B cell (primary cell): ENCODE measurements at regions not wholly inside any gene's neighbourhood (a gene's known extent, or its start where the extent isn't known, plus 50 kb on each side); places are given as distances from the start of the nearest gene placed in this dataset.

ENCODE experiments used
- ATAC-seq: fragments of 200-7000 bp; cut with Tn5 transposase; one replicate; pipeline ENCODE4 v1.10.0; 2021; ENCODE audit warnings: low read depth, mild to moderate bottlenecking, moderate number of reproducible peaks, moderate library complexity
- CTCF ChIA-PET: fragments of 350-600 bp; sonication (Branson Sonifier 250); formaldehyde crosslinking; loops from one replicate; lab custom pipeline; 2021; ENCODE audit warnings: antibody characterized with exemption, inconsistent platforms; lab: Charles Lee
- POLR2A ChIA-PET: fragments of 350-600 bp; sonication (Branson Sonifier 250); formaldehyde crosslinking; loops from one replicate; lab custom pipeline; 2021; ENCODE audit warnings: antibody characterized with exemption; lab: Charles Lee
- DNase-seq: peaks from one replicate; pipeline ENCODE4 v3.0.0; 2013
- H2AFZ ChIP-seq: 2 replicates; pipeline ENCODE4 v1.6.1; 2012; ENCODE audit warnings: mild to moderate bottlenecking, low read depth, low read length; ENCODE audit not compliant: insufficient read depth, poor library complexity, severe bottlenecking
- H3K27ac ChIP-seq, 2 donors: 1 replicate in 1 of 2; 2 replicates in 1 of 2; pipeline ENCODE4 v1.5.1; 2012 to 2013; ENCODE audit warnings: low read length in 2 of 2, mild to moderate bottlenecking in 2 of 2, moderate library complexity in 1 of 2
- H3K27me3 ChIP-seq, 4 experiments: fragments of 200-600 bp in 1 of 4; sonication (generic) in 1 of 4; replicated peaks in 1 of 4; 1 replicate in 2 of 4; 2 replicates in 2 of 4; pipeline versions ENCODE4 v1.6.1 to v1.7.0; 2013 to 2016; ENCODE audit warnings: low read length in 3 of 4, mild to moderate bottlenecking in 2 of 4, mixed read lengths in 1 of 4, moderate library complexity in 1 of 4; ENCODE audit not compliant: insufficient read depth in 4 of 4, control insufficient read depth in 3 of 4; ENCODE audit errors: control extremely low read depth in 1 of 4
- H3K36me3 ChIP-seq, 2 experiments: replicated peaks in 1 of 2; 1 replicate in 1 of 2; 2 replicates in 1 of 2; pipeline versions ENCODE4 v1.6.1 to v1.7.1; 2013; ENCODE audit warnings: low read length in 1 of 2; ENCODE audit not compliant: insufficient read depth in 2 of 2, control insufficient read depth in 1 of 2; ENCODE audit errors: control extremely low read depth in 1 of 2, extremely low read depth in 1 of 2
- H3K4me1 ChIP-seq, 2 donors: fragments of 200-600 bp in 1 of 2; sonication (generic) in 1 of 2; 1 replicate in 1 of 2; 2 replicates in 1 of 2; pipeline versions ENCODE4 v1.5.1 to v1.6.1; 2013 to 2017; ENCODE audit warnings: low read length in 2 of 2; ENCODE audit not compliant: control insufficient read depth in 2 of 2, insufficient read depth in 2 of 2
- H3K4me2 ChIP-seq: replicated peaks from 2 replicates; pipeline ENCODE3; 2012; ENCODE audit warnings: mild to moderate bottlenecking, low read depth, low read length; ENCODE audit not compliant: poor library complexity, severe bottlenecking
- H3K4me3 ChIP-seq, 5 experiments: fragments of 200-600 bp in 1 of 5; sonication (generic) in 1 of 5; 1 replicate in 3 of 5; 2 replicates in 2 of 5; pipeline versions ENCODE4 v1.5.1 to v1.7.0; 2011 to 2016; ENCODE audit warnings: low read length in 4 of 5, mild to moderate bottlenecking in 4 of 5, low read depth in 2 of 5, control low read depth in 1 of 5, moderate library complexity in 1 of 5; ENCODE audit not compliant: insufficient read depth in 1 of 5; ENCODE audit errors: control extremely low read depth in 1 of 5, extremely low read depth in 1 of 5
- H3K79me2 ChIP-seq: fragments of 200-600 bp; sonication (generic); one replicate; pipeline ENCODE4 v1.6.0; 2016; ENCODE audit warnings: low read length; ENCODE audit not compliant: control insufficient read depth, insufficient read depth
- H3K9ac ChIP-seq: fragments of 200-600 bp; sonication (generic); 2 replicates; pipeline ENCODE4 v1.6.1; 2017; ENCODE audit warnings: mild to moderate bottlenecking, low read length, moderate library complexity
- H3K9me3 ChIP-seq, 3 donors: one replicate each; pipeline versions ENCODE4 v1.6.1 to v1.7.1; 2013; ENCODE audit warnings: low read length in 2 of 3; ENCODE audit not compliant: control insufficient read depth in 2 of 3, insufficient read depth in 1 of 3; ENCODE audit errors: control extremely low read depth in 1 of 3
- H4K20me1 ChIP-seq: 2 replicates; pipeline ENCODE4 v1.6.0; 2012; ENCODE audit warnings: mild to moderate bottlenecking, low read length; ENCODE audit not compliant: insufficient read depth, control insufficient read depth, poor library complexity, severe bottlenecking
- H3K27ac Mint-ChIP-seq: one replicate; pipeline ENCODE4 v1.8.0; 2021; ENCODE audit warnings: mixed read lengths
- H3K27me3 Mint-ChIP-seq: one replicate; pipeline ENCODE4 v1.8.0; 2021; ENCODE audit warnings: mixed read lengths
- H3K4me1 Mint-ChIP-seq: one replicate; pipeline ENCODE4 v1.8.0; 2021; ENCODE audit warnings: mixed read lengths
- H3K4me3 Mint-ChIP-seq: one replicate; pipeline ENCODE4 v1.8.0; 2021; ENCODE audit warnings: mixed read lengths
- H3K9me3 Mint-ChIP-seq: one replicate; pipeline ENCODE4 v1.8.0; 2022; ENCODE audit warnings: mixed read lengths; ENCODE audit not compliant: insufficient read depth
- EZH2 ChIP-seq: IDR thresholded peaks from 2 replicates; pipeline ENCODE4 v1.6.1; 2012; ENCODE audit warnings: borderline replicate concordance, low read depth, mild to moderate bottlenecking, moderate library complexity, low read length; ENCODE audit not compliant: insufficient read depth, poor library complexity, severe bottlenecking
- WGBS: methylation state at CpG from one replicate; pipeline ENCODE4 v1.1.5; 2013; ENCODE audit warnings: missing lambda C conversion rate; ENCODE audit not compliant: insufficient coverage; 5-methylcytosine and 5-hydroxymethylcytosine counted together
- intact Hi-C: fragments of 100-400 bp; cut with micrococcal nuclease; formaldehyde crosslinking; loops from one replicate; pipeline ENCODE4 v1.10.0; 2022
- TF ChIP-seq, protein P1 (sequence below): fragments of 200-600 bp; IDR thresholded peaks from one replicate; pipeline ENCODE4 v1.8.0; 2022; ENCODE audit warnings: antibody characterized with exemption, mild to moderate bottlenecking

GRCh38 chr13:91134803-91135184, 212.7 kb upstream of the MIR17HG start:
- H3K79me2 ChIP-seq = no peaks in the 10 kb centered on the region
- peak; percentile 4 for DNase-seq
- CTCF ChIA-PET = interaction anchor here (0.7 to 1.7 kb wide), 5 partner anchors 9 to 593 kb away, joined by 3 to 5 read pairs (median 3); no protein-coding TSS in a partner anchor
- Mint-ChIP-seq H3K4me3 (no peak overlapping the region), H3K27ac (no peak overlapping the region), H3K4me1 (no peaks in the 10 kb centered on the region), H3K27me3 (no peaks in the 10 kb centered on the region), H3K9me3 (no peaks in the 10 kb centered on the region)
- no peak for ATAC-seq
- no CpG with 5 or more reads among the region's 2 CpGs for WGBS
- H2AFZ ChIP-seq = no peak overlapping the region
- H3K4me2 ChIP-seq = no peak overlapping the region
- TF ChIP-seq, protein P1, sequence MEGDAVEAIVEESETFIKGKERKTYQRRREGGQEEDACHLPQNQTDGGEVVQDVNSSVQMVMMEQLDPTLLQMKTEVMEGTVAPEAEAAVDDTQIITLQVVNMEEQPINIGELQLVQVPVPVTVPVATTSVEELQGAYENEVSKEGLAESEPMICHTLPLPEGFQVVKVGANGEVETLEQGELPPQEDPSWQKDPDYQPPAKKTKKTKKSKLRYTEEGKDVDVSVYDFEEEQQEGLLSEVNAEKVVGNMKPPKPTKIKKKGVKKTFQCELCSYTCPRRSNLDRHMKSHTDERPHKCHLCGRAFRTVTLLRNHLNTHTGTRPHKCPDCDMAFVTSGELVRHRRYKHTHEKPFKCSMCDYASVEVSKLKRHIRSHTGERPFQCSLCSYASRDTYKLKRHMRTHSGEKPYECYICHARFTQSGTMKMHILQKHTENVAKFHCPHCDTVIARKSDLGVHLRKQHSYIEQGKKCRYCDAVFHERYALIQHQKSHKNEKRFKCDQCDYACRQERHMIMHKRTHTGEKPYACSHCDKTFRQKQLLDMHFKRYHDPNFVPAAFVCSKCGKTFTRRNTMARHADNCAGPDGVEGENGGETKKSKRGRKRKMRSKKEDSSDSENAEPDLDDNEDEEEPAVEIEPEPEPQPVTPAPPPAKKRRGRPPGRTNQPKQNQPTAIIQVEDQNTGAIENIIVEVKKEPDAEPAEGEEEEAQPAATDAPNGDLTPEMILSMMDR = no peak
- no peak for TF ChIP-seq EZH2
- H3K27ac ChIP-seq = no peak overlapping the region
- no peaks in the 10 kb centered on the region for H4K20me1 ChIP-seq
- no peaks in the 10 kb centered on the region for H3K4me1 ChIP-seq
- H3K27me3 ChIP-seq = peaks cover 0 to 5% (median 0%) of the 10 kb centered on the region in 4 experiments
- H3K9me3 ChIP-seq = no peaks in the 10 kb centered on the region
- no peak overlapping the region for H3K9ac ChIP-seq
- intact Hi-C loops = loop anchor here (1.0 kb wide), 1 partner anchor 272 kb away; no protein-coding TSS in a partner anchor
- POLR2A ChIA-PET = no interaction called here
- no peak overlapping the region for H3K4me3 ChIP-seq
- no peaks in the 10 kb centered on the region for H3K36me3 ChIP-seq

DNA sequence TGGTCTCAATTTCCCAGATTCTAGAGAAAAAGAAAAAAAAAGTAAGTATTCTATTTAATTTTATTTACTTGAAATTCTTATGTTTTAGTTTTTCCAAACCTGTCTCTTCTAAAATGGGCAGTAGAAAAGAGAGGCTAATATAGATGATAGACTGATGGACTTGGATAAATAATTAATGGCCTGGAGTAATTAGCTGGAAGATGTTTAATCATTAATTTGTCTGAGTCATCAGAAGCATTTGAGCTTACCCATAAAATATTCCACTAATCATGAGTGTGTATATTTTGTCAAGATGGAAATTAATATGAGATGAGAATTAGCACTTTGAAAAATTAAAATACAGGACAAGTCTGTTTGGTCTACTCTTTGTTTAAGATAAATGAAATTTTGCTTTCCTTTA, 212.1 kb upstream of the MIR17HG start:
- no peak overlapping the region for H3K27ac Mint-ChIP-seq
- no peak overlapping the region for H3K4me3 Mint-ChIP-seq
- H3K27me3 Mint-ChIP-seq = no peaks in the 10 kb centered on the region
- no peak overlapping the region for H3K9ac ChIP-seq
- intact Hi-C loops = no loop called here
- ChIA-PET POLR2A (no interaction called here), CTCF (interaction anchor here (0.6 to 1.7 kb wide), 2 partner anchors 586 to 615 kb away, joined by 3 to 5 read pairs; no protein-coding TSS in a partner anchor)
- H3K79me2 ChIP-seq = no peaks in the 10 kb centered on the region
- H3K9me3 ChIP-seq = no peaks in the 10 kb centered on the region
- H3K4me1 Mint-ChIP-seq = no peaks in the 10 kb centered on the region
- no peaks in the 10 kb centered on the region for H4K20me1 ChIP-seq
- peaks cover 0 to 2% (median 0%) of the 10 kb centered on the region in 4 experiments for H3K27me3 ChIP-seq
- H3K4me1 ChIP-seq = no peaks in the 10 kb centered on the region
- DNase-seq (no peak), ATAC-seq (no peak)
- H3K4me2 ChIP-seq = no peak overlapping the region
- H3K4me3 ChIP-seq = no peak overlapping the region
- H3K27ac ChIP-seq = no peak overlapping the region
- H2AFZ ChIP-seq = no peak overlapping the region
- H3K9me3 Mint-ChIP-seq = no peaks in the 10 kb centered on the region
- no peaks in the 10 kb centered on the region for H3K36me3 ChIP-seq
- TF ChIP-seq, protein P1 = no peak
